ENCODE measurements at regions not wholly inside any gene's neighbourhood (a gene's known extent, or its start where the extent isn't known, plus 50 kb on each side); places are given as distances from the start of the nearest gene placed in this dataset.

GRCh38 chr1:30009720-30010119, 713.7 kb downstream of the MATN1 start:
- WGBS, 2 donors (ENCODE audit: low coverage in 1 of 2), result no CpG with 5 or more reads among the region's 2 CpGs
- H3K27me3 ChIP-seq, result peaks cover 22% of the 10 kb centered on the region
- no peak overlapping the region for H3K27ac ChIP-seq
- no peaks in the 10 kb centered on the region for H3K36me3 ChIP-seq
- TF ChIP-seq CTCF (IDR thresholded peaks at IDR 0.05) (no peak), POLR2AphosphoS5 (IDR thresholded peaks at IDR 0.05) (no peak), POLR2A (IDR thresholded peaks at IDR 0.05) (no peak), EP300 (IDR thresholded peaks at IDR 0.05) (no peak)
- H3K9me3 ChIP-seq, result no peaks in the 10 kb centered on the region
- ATAC-seq, result no peak
- H3K4me3 ChIP-seq, result no peak overlapping the region
- no peaks in the 10 kb centered on the region for H3K4me1 ChIP-seq

GRCh38 chr1:30008998-30009657, 714.3 kb downstream of the MATN1 start:
- 67 to 79% methylated on average over 5 to 7 of the region's 12 CpGs for WGBS, 2 donors (ENCODE audit: low coverage in 1 of 2)
- no peaks in the 10 kb centered on the region for H3K36me3 ChIP-seq
- no peak for TF ChIP-seq CTCF (IDR thresholded peaks at IDR 0.05)
- peaks cover 0 to 1% (median 0%) of the 10 kb centered on the region in 3 donors for H3K9me3 ChIP-seq
- H3K4me1 ChIP-seq, result no peaks in the 10 kb centered on the region
- H3K27ac ChIP-seq, result no peak overlapping the region
- peaks cover 16% of the 10 kb centered on the region for H3K27me3 ChIP-seq
- H3K4me3 ChIP-seq, result no peak overlapping the region
- ATAC-seq, result no peak

- Histone ChIP-seq H3K4me1 (no peaks in the 10 kb centered on the region), H3K9me3 (peaks cover 0 to 4% (median 0%) of the 10 kb centered on the region in 3 donors), H3K36me3 (no peaks in the 10 kb centered on the region), H3K4me3 (no peak overlapping the region), H3K27ac (no peak overlapping the region), H3K27me3 (peaks cover 16% of the 10 kb centered on the region)
- TF ChIP-seq POLR2AphosphoS5 (IDR thresholded peaks at IDR 0.05), result no peak
- TF ChIP-seq CTCF (IDR thresholded peaks at IDR 0.05), result no peak
- TF ChIP-seq POLR2A (IDR thresholded peaks at IDR 0.05), result no peak
- no peak for TF ChIP-seq EP300 (IDR thresholded peaks at IDR 0.05)
- ATAC-seq, result no peak
- 35% methylated on average over 3 of the region's 6 CpGs; no CpG with 5 or more reads in 1 of the 2 donors for WGBS, 2 donors (ENCODE audit: low coverage in 1 of 2)
These were observed 714.9 kb downstream of the MATN1 start for GRCh38 chr1:30008372-30008997.

- TF ChIP-seq EP300 (IDR thresholded peaks at IDR 0.05) (no peak), POLR2AphosphoS5 (IDR thresholded peaks at IDR 0.05) (no peak), CTCF (IDR thresholded peaks at IDR 0.05) (no peak), POLR2A (IDR thresholded peaks at IDR 0.05) (no peak)
- no peak overlapping the region for H3K4me3 ChIP-seq
- 50 to 56% methylated on average over 3 of the region's 5 CpGs for WGBS, 2 donors (ENCODE audit: low coverage in 1 of 2)
- peaks cover 17% of the 10 kb centered on the region for H3K27me3 ChIP-seq
- peaks cover 0 to 4% (median 0%) of the 10 kb centered on the region in 3 donors for H3K9me3 ChIP-seq
- ATAC-seq, result no peak
- H3K27ac ChIP-seq, result no peak overlapping the region
- H3K36me3 ChIP-seq, result no peaks in the 10 kb centered on the region
- H3K4me1 ChIP-seq, result no peaks in the 10 kb centered on the region
These were observed 717.3 kb downstream of the MATN1 start for GRCh38 chr1:30005972-30006619.

GRCh38 chr1:30001732-30002039, 721.7 kb downstream of the MATN1 start:
- no peak for TF ChIP-seq CTCF (IDR thresholded peaks at IDR 0.05)
- no peak for TF ChIP-seq POLR2A (IDR thresholded peaks at IDR 0.05)
- TF ChIP-seq EP300 (IDR thresholded peaks at IDR 0.05), result no peak
- no peak for TF ChIP-seq POLR2AphosphoS5 (IDR thresholded peaks at IDR 0.05)
- Histone ChIP-seq H3K9me3 (peaks cover 0 to 11% (median 0%) of the 10 kb centered on the region in 3 donors), H3K36me3 (no peaks in the 10 kb centered on the region), H3K27me3 (peaks cover 21% of the 10 kb centered on the region), H3K27ac (no peak overlapping the region), H3K4me1 (no peaks in the 10 kb centered on the region), H3K4me3 (no peak overlapping the region)
- no CpG with 5 or more reads among the region's 5 CpGs for WGBS, 2 donors (ENCODE audit: low coverage in 1 of 2)
- ATAC-seq, result no peak
